GM23338 (cell line): ENCODE measurements at regions not wholly inside any gene's neighbourhood (a gene's known extent, or its start where the extent isn't known, plus 50 kb on each side); places are given as distances from the start of the nearest gene placed in this dataset.
"Not testable (repeated sequence)": the region's sequence is repeated elsewhere in the genome, so short reads cannot be mapped to it uniquely, and the experiment has no call there.

Experiments used
- CREB1 ChIP-seq: fragments of 250-450 bp; sonication (Bioruptor Pico); IDR thresholded peaks from 2 replicates; pipeline ENCODE4 v1.5.0; 2020; ENCODE audit warnings: low read depth, mild to moderate bottlenecking, moderate library complexity
- CTCF ChIP-seq, 2 experiments: fragments of 200-600 bp in 1 of 2; sonication (generic) in 1 of 2; conservative IDR thresholded peaks; 2 replicates each; pipeline versions ENCODE4 v1.5.1 to v1.6.1; 2016 to 2017; ENCODE audit warnings: antibody characterized with exemption in 2 of 2, low read depth in 2 of 2, mild to moderate bottlenecking in 2 of 2, moderate library complexity in 1 of 2
- EZH2 ChIP-seq: fragments of 200-600 bp; sonication (generic); IDR thresholded peaks from one replicate; pipeline ENCODE4 v1.8.0; 2017; ENCODE audit warnings: antibody characterized with exemption, mild to moderate bottlenecking, low read depth; ENCODE audit not compliant: unreplicated experiment
- EZH2phosphoT487 ChIP-seq: fragments of 200-600 bp; sonication (generic); IDR thresholded peaks from one replicate; pipeline ENCODE4 v1.8.1; 2018; ENCODE audit warnings: antibody characterized with exemption; ENCODE audit not compliant: unreplicated experiment
- JUNB ChIP-seq: IDR thresholded peaks from one replicate; pipeline ENCODE4 v1.6.1; 2016; ENCODE audit warnings: antibody characterized with exemption; ENCODE audit not compliant: unreplicated experiment
- NANOG ChIP-seq: IDR thresholded peaks from 2 replicates; pipeline ENCODE4 v1.6.1; 2016; ENCODE audit warnings: antibody characterized with exemption, borderline replicate concordance
- POLR2AphosphoS5 ChIP-seq: IDR thresholded peaks from 2 replicates; pipeline ENCODE4 v1.6.1; 2016; ENCODE audit warnings: antibody characterized with exemption, low read depth
- STAT1 ChIP-seq: IDR thresholded peaks from one replicate; pipeline ENCODE4 v1.6.1; 2016; ENCODE audit warnings: antibody characterized with exemption; ENCODE audit not compliant: unreplicated experiment
- TF ChIP-seq, protein P1 (sequence below): IDR thresholded peaks from one replicate; pipeline ENCODE4 v1.6.1; 2018; ENCODE audit warnings: antibody characterized with exemption; ENCODE audit not compliant: unreplicated experiment
- TF ChIP-seq, protein P2 (sequence below): IDR thresholded peaks from 2 replicates; pipeline ENCODE4 v1.6.1; 2016; ENCODE audit warnings: antibody characterized with exemption

DNA sequence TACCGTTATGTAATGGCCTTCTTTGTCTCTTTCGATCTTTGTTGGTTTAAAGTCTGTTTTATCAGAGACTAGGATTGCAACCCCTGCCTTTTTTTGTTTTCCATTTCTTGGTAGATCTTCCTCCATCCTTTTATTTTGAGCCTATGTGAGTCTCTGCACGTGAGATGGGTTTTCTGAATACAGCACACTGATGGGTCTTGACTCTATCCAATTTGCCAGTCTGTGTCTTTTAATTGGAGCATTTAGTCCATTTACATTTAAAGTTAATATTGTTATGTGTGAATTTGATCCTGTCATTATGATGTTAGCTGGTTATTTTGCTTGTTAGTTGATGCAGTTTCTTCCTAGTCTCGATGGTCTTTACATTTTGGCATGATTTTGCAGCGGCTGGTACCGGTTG is 69.9 kb downstream of the ADCYAP1 start:
- not testable (repeated sequence) for TF ChIP-seq CTCF (conservative IDR thresholded peaks at IDR 0.05; ENCODE audit: low read depth in 2 of 2); EZH2; NANOG; POLR2AphosphoS5; CREB1 (CRISPR knock-in tag); EZH2phosphoT487; JUNB; STAT1
- TF ChIP-seq, protein P1, sequence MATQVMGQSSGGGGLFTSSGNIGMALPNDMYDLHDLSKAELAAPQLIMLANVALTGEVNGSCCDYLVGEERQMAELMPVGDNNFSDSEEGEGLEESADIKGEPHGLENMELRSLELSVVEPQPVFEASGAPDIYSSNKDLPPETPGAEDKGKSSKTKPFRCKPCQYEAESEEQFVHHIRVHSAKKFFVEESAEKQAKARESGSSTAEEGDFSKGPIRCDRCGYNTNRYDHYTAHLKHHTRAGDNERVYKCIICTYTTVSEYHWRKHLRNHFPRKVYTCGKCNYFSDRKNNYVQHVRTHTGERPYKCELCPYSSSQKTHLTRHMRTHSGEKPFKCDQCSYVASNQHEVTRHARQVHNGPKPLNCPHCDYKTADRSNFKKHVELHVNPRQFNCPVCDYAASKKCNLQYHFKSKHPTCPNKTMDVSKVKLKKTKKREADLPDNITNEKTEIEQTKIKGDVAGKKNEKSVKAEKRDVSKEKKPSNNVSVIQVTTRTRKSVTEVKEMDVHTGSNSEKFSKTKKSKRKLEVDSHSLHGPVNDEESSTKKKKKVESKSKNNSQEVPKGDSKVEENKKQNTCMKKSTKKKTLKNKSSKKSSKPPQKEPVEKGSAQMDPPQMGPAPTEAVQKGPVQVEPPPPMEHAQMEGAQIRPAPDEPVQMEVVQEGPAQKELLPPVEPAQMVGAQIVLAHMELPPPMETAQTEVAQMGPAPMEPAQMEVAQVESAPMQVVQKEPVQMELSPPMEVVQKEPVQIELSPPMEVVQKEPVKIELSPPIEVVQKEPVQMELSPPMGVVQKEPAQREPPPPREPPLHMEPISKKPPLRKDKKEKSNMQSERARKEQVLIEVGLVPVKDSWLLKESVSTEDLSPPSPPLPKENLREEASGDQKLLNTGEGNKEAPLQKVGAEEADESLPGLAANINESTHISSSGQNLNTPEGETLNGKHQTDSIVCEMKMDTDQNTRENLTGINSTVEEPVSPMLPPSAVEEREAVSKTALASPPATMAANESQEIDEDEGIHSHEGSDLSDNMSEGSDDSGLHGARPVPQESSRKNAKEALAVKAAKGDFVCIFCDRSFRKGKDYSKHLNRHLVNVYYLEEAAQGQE = not testable (repeated sequence)
- TF ChIP-seq, protein P2, sequence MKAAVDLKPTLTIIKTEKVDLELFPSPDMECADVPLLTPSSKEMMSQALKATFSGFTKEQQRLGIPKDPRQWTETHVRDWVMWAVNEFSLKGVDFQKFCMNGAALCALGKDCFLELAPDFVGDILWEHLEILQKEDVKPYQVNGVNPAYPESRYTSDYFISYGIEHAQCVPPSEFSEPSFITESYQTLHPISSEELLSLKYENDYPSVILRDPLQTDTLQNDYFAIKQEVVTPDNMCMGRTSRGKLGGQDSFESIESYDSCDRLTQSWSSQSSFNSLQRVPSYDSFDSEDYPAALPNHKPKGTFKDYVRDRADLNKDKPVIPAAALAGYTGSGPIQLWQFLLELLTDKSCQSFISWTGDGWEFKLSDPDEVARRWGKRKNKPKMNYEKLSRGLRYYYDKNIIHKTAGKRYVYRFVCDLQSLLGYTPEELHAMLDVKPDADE = not testable (repeated sequence)
